Activated CD8-positive, alpha-beta T cell treated with anti-CD3 and anti-CD28 coated beads for 36 hours (primary cell): ENCODE measurements at regions not wholly inside any gene's neighbourhood (a gene's known extent, or its start where the extent isn't known, plus 50 kb on each side); places are given as distances from the start of the nearest gene placed in this dataset.

Experiments
- ATAC-seq: fragments of 200-7000 bp; cut with Tn5 transposase; one replicate; pipeline ENCODE4 v1.10.0; 2021; ENCODE audit warnings: mild to moderate bottlenecking, moderate library complexity
- CTCF ChIA-PET: fragments of 350-600 bp; sonication (Branson Sonifier 250); formaldehyde crosslinking; loops from one replicate; lab custom pipeline; 2021; ENCODE audit warnings: antibody characterized with exemption; lab: Charles Lee
- POLR2A ChIA-PET: fragments of 350-600 bp; sonication (Branson Sonifier 250); formaldehyde crosslinking; loops from one replicate; lab custom pipeline; 2021; ENCODE audit warnings: antibody characterized with exemption; lab: Charles Lee
- DNase-seq: peaks from one replicate; pipeline ENCODE4 v3.0.0-alpha.2; 2020
- H3K27ac Mint-ChIP-seq: one replicate; pipeline ENCODE4 v1.8.0; 2021; ENCODE audit warnings: mild to moderate bottlenecking, mixed read lengths
- H3K27me3 Mint-ChIP-seq: one replicate; pipeline ENCODE4 v1.8.0; 2021; ENCODE audit warnings: mixed read lengths
- H3K36me3 Mint-ChIP-seq: one replicate; pipeline ENCODE4 v1.8.0; 2021; ENCODE audit warnings: low read depth, mixed read lengths
- H3K4me1 Mint-ChIP-seq: one replicate; pipeline ENCODE4 v1.8.0; 2021; ENCODE audit warnings: low read depth, mixed read lengths
- H3K4me3 Mint-ChIP-seq: one replicate; pipeline ENCODE4 v1.8.0; 2021; ENCODE audit warnings: mild to moderate bottlenecking, moderate library complexity, mixed read lengths
- H3K9me3 Mint-ChIP-seq: one replicate; pipeline ENCODE4 v1.8.0; 2021; ENCODE audit warnings: mixed read lengths
- intact Hi-C: fragments of 100-400 bp; cut with micrococcal nuclease; formaldehyde crosslinking; loops from one replicate; pipeline ENCODE4 v1.10.0; 2022
- TF ChIP-seq, protein P1 (sequence below): fragments of 200-600 bp; IDR thresholded peaks from one replicate; pipeline ENCODE4 v1.8.0; 2022; ENCODE audit warnings: antibody characterized with exemption, mild to moderate bottlenecking

DNA sequence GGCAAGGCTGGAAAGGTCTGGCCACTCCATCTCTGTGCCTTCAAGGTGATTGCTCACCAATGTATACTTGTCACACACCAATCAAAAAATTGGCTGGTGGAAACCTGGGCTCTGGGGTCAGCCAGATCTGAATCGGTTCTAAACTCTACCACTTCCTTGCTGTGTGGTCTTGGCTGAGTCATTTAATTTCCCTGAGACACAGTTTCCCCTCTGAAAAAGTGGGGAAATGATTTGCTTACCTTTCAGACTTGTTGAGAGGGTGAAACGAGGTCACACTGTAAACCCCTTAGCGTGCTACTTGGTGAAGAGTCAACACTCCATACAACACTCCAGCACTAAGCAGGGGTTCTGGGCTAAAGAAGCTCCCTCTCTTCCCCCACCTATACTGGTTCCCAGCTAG, 252.3 kb upstream of the ZIC3 start:
- H3K27ac Mint-ChIP-seq = no peak overlapping the region
- H3K36me3 Mint-ChIP-seq = no peaks in the 10 kb centered on the region
- ATAC-seq = peak; percentile 83
- no peaks in the 10 kb centered on the region for H3K27me3 Mint-ChIP-seq
- intact Hi-C loops = no loop called here
- TF ChIP-seq, protein P1, sequence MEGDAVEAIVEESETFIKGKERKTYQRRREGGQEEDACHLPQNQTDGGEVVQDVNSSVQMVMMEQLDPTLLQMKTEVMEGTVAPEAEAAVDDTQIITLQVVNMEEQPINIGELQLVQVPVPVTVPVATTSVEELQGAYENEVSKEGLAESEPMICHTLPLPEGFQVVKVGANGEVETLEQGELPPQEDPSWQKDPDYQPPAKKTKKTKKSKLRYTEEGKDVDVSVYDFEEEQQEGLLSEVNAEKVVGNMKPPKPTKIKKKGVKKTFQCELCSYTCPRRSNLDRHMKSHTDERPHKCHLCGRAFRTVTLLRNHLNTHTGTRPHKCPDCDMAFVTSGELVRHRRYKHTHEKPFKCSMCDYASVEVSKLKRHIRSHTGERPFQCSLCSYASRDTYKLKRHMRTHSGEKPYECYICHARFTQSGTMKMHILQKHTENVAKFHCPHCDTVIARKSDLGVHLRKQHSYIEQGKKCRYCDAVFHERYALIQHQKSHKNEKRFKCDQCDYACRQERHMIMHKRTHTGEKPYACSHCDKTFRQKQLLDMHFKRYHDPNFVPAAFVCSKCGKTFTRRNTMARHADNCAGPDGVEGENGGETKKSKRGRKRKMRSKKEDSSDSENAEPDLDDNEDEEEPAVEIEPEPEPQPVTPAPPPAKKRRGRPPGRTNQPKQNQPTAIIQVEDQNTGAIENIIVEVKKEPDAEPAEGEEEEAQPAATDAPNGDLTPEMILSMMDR = no peak
- H3K9me3 Mint-ChIP-seq = peaks cover 4% of the 10 kb centered on the region
- DNase-seq = peak; percentile 37
- no peak overlapping the region for H3K4me3 Mint-ChIP-seq
- CTCF ChIA-PET = no interaction called here
- POLR2A ChIA-PET = no interaction called here
- H3K4me1 Mint-ChIP-seq = no peaks in the 10 kb centered on the region

DNA sequence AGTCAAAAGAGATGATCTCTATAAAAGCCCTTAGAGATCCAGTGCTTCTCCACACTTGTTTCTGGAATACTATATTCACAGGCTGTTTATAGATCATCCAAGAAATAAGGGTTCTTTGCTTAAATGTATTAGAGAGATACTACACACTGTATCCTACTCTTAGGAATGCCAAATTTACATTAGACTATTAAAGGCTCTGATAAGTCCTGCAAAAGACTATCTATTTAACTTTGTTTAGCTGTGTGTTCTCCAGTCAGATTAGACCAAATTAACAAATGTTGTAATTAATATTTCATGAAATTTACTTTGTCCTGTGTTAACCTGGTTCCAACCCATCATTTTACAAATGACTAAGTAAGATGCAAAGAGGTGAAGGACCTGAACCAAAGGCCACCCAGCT, 260.5 kb upstream of the ZIC3 start:
- CTCF ChIA-PET = no interaction called here
- DNase-seq = no peak
- Mint-ChIP-seq H3K27me3 (no peaks in the 10 kb centered on the region), H3K4me1 (no peaks in the 10 kb centered on the region), H3K36me3 (no peaks in the 10 kb centered on the region), H3K4me3 (no peak overlapping the region), H3K9me3 (no peaks in the 10 kb centered on the region), H3K27ac (no peak overlapping the region)
- intact Hi-C loops = no loop called here
- ATAC-seq = no peak
- POLR2A ChIA-PET = no interaction called here
- TF ChIP-seq, protein P1 = no peak

DNA sequence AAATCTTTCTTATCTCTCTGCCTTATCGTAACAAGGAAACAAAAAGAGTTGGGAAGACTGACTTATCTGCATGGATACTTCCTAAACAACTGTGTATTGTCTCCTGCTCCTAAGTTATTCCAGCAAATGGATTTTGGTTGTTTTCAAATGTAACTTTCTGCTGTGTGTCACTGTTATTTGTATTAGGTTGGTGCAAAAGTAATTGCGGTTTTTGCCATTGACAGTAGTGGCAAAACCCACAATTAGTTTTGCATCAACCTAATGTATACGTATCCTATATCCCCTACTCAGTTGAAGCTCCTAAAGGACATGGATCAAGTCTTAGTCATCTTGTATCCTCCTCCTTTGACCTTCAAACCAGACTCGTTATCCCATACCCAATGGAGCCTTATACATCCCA, 263.4 kb upstream of the GPR101 start:
- Mint-ChIP-seq H3K27ac (no peak overlapping the region), H3K27me3 (no peaks in the 10 kb centered on the region), H3K36me3 (no peaks in the 10 kb centered on the region), H3K9me3 (no peaks in the 10 kb centered on the region), H3K4me3 (no peak overlapping the region), H3K4me1 (no peaks in the 10 kb centered on the region)
- ChIA-PET POLR2A (no interaction called here), CTCF (no interaction called here)
- ATAC-seq (no peak), DNase-seq (no peak)
- intact Hi-C loops = no loop called here
- TF ChIP-seq, protein P1 = no peak

DNA sequence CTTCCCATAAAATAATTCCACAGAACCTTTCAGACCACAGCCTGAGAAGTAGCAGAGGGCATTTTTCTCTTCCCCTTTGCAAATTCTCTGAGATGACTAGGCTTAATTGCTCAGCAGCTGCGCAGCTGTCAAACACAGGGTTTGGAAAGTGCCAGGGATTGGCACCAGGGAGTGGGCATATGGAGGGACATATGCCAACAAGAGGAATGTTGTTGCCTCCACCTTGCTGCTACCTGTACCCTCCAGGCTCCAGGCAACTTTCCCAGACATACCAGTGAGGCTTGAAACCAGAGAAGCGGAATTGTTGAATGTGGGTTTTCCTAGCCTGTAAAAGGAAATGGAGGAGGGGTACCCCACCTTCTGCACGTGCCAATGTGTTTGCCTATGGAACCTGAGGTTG, 256.2 kb upstream of the GPR101 start:
- ChIA-PET CTCF (no interaction called here), POLR2A (no interaction called here)
- DNase-seq = no peak
- intact Hi-C loops = no loop called here
- Mint-ChIP-seq H3K27me3 (no peaks in the 10 kb centered on the region), H3K27ac (no peak overlapping the region), H3K9me3 (no peaks in the 10 kb centered on the region), H3K4me1 (no peaks in the 10 kb centered on the region), H3K36me3 (no peaks in the 10 kb centered on the region), H3K4me3 (no peak overlapping the region)
- no peak for ATAC-seq
- TF ChIP-seq, protein P1 = no peak

DNA sequence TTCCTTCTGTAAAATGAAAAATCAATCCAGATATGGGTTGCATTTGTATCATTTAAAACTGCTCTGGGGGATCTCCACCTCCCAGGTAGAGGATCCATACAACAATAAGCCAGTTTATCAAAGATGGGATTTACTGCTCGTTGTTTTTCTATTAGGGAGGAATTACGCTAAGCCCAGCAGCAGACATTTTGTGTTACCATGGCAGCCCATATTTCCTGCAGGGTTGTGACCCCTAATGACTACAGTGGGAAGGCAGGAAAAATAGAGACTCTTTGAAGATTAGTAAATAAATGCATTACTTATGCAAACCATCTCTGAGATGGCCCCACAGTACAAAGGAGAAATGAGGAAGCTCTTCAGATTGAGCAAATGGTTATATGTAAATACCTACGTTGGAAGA, 253.4 kb upstream of the GPR101 start:
- ChIA-PET POLR2A (no interaction called here), CTCF (no interaction called here)
- H3K27me3 Mint-ChIP-seq = peaks cover 1% of the 10 kb centered on the region
- TF ChIP-seq, protein P1 = no peak
- intact Hi-C loops = no loop called here
- no peak overlapping the region for H3K27ac Mint-ChIP-seq
- H3K36me3 Mint-ChIP-seq = no peaks in the 10 kb centered on the region
- DNase-seq (no peak), ATAC-seq (no peak)
- no peak overlapping the region for H3K4me3 Mint-ChIP-seq
- H3K4me1 Mint-ChIP-seq = no peaks in the 10 kb centered on the region
- H3K9me3 Mint-ChIP-seq = no peaks in the 10 kb centered on the region
